ENCODE measurements at regions not wholly inside any gene's neighbourhood (a gene's known extent, or its start where the extent isn't known, plus 50 kb on each side); places are given as distances from the start of the nearest gene placed in this dataset.
"Not testable (repeated sequence)": the region's sequence is repeated elsewhere in the genome, so short reads cannot be mapped to it uniquely, and the experiment has no call there.

GRCh38 chr15:96052154-96052553 lies 278.3 kb upstream of the NR2F2 start:
- no peak for DNase-seq

GRCh38 chr15:96052572-96053030 lies 277.9 kb upstream of the NR2F2 start:
- DNase-seq: no peak

GRCh38 chr15:96053031-96053780 lies 277.3 kb upstream of the NR2F2 start:
- DNase-seq: no peak

- DNase-seq: no peak
These were observed 276.6 kb upstream of the NR2F2 start for GRCh38 chr15:96053781-96054428.

GRCh38 chr15:96054621-96055020 lies 275.9 kb upstream of the NR2F2 start:
- DNase-seq: no peak

- no peak for DNase-seq
These were observed 272.2 kb upstream of the NR2F2 start for GRCh38 chr15:96058103-96058851.

- not testable (repeated sequence) for DNase-seq
These were observed 271.7 kb upstream of the NR2F2 start for GRCh38 chr15:96058852-96059103.

GRCh38 chr15:96060591-96060990 lies 269.9 kb upstream of the NR2F2 start:
- not testable (repeated sequence) for DNase-seq

- DNase-seq: no peak
These were observed 266.1 kb upstream of the NR2F2 start for GRCh38 chr15:96064351-96064756.

GRCh38 chr15:96066126-96066525 lies 264.4 kb upstream of the NR2F2 start:
- no peak for DNase-seq

GRCh38 chr15:96066852-96067495 lies 263.5 kb upstream of the NR2F2 start:
- DNase-seq: no peak

- DNase-seq: no peak
These were observed 262.8 kb upstream of the NR2F2 start for GRCh38 chr15:96067677-96068076.

GRCh38 chr15:96068897-96069296 lies 261.6 kb upstream of the NR2F2 start:
- no peak for DNase-seq

- DNase-seq: no peak
These were observed 259.9 kb upstream of the NR2F2 start for GRCh38 chr15:96070636-96071035.

GRCh38 chr15:96072821-96073220 lies 257.7 kb upstream of the NR2F2 start:
- DNase-seq: no peak

GRCh38 chr15:96073908-96074307 lies 256.6 kb upstream of the NR2F2 start:
- DNase-seq: no peak

GRCh38 chr15:96075895-96076294 lies 254.6 kb upstream of the NR2F2 start:
- no peak for DNase-seq

GRCh38 chr15:96076350-96076749 lies 254.2 kb upstream of the NR2F2 start:
- DNase-seq: no peak

- DNase-seq: no peak
These were observed 251.5 kb upstream of the NR2F2 start for GRCh38 chr15:96079041-96079440.

GRCh38 chr15:96079882-96080281 lies 250.6 kb upstream of the NR2F2 start:
- DNase-seq: no peak

- DNase-seq: no peak
These were observed 244.3 kb upstream of the NR2F2 start for GRCh38 chr15:96086164-96086563.

GRCh38 chr15:96087180-96087884 lies 243.2 kb upstream of the NR2F2 start:
- no peak for DNase-seq

- DNase-seq: no peak
These were observed 241.8 kb upstream of the NR2F2 start for GRCh38 chr15:96088650-96089049.
